ENCODE measurements at regions not wholly inside any gene's neighbourhood (a gene's known extent, or its start where the extent isn't known, plus 50 kb on each side); places are given as distances from the start of the nearest gene placed in this dataset.
"Not testable (repeated sequence)": the region's sequence is repeated elsewhere in the genome, so short reads cannot be mapped to it uniquely, and the experiment has no call there.

DNA sequence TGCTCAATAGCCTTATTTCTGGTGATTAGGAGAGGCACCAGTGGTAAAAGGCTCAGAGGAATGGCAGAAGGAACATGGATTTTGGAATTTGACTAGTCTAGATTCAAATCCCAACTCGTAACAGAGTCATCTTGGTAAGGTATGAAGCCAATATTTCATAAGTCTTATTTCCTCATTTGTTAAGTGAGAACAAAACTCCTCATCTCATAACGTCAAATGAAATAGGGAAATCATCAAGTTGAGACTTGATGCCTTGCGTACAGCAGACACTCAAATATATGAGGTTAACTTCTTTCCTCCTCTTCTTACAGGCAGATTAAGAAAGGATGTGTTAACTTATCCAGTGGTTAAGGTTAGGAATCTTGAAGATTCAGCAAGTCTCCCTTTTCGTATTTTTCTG is 189.2 kb downstream of the DLEU7 start:
- H3K4me3 ChIP-seq (ENCODE audit: low read depth, low read length): no peak overlapping the region
- TF ChIP-seq, protein P1, sequence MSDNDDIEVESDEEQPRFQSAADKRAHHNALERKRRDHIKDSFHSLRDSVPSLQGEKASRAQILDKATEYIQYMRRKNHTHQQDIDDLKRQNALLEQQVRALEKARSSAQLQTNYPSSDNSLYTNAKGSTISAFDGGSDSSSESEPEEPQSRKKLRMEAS (IDR thresholded peaks at IDR 0.05; ENCODE audit: low read depth, low read length): no peak
- no peak for TF ChIP-seq POLR2A (IDR thresholded peaks at IDR 0.05; ENCODE audit: extremely low read depth, insufficient read length)
- TF ChIP-seq MYC (IDR thresholded peaks at IDR 0.05; ENCODE audit: low read depth, low read length): no peak
- TF ChIP-seq, protein P2, sequence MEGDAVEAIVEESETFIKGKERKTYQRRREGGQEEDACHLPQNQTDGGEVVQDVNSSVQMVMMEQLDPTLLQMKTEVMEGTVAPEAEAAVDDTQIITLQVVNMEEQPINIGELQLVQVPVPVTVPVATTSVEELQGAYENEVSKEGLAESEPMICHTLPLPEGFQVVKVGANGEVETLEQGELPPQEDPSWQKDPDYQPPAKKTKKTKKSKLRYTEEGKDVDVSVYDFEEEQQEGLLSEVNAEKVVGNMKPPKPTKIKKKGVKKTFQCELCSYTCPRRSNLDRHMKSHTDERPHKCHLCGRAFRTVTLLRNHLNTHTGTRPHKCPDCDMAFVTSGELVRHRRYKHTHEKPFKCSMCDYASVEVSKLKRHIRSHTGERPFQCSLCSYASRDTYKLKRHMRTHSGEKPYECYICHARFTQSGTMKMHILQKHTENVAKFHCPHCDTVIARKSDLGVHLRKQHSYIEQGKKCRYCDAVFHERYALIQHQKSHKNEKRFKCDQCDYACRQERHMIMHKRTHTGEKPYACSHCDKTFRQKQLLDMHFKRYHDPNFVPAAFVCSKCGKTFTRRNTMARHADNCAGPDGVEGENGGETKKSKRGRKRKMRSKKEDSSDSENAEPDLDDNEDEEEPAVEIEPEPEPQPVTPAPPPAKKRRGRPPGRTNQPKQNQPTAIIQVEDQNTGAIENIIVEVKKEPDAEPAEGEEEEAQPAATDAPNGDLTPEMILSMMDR (IDR thresholded peaks at IDR 0.05; ENCODE audit: low read depth, low read length): no peak
- no peak for DNase-seq (ENCODE audit: low read depth)

DNA sequence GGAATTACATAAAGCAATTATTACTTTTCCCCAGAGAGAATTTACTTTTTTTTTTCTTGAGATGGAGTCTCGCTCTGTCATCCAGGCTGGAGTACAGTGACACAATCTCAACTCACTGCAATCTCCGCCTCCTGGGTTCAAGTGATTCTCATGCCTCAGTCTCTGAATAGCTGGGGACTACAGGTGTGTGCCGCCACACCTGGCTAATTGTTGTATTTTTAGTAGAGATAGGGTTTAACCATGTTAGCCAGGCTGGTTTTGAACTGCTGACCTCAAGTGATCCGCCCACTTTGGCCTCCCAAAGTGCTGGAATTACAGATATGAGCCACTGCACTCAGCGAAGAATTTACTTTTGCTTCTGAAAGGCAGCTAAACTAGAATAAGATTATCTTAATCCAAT is 181.6 kb downstream of the DLEU7 start:
- H3K4me3 ChIP-seq (ENCODE audit: low read depth, low read length); DNase-seq (ENCODE audit: low read depth): not testable (repeated sequence)

DNA sequence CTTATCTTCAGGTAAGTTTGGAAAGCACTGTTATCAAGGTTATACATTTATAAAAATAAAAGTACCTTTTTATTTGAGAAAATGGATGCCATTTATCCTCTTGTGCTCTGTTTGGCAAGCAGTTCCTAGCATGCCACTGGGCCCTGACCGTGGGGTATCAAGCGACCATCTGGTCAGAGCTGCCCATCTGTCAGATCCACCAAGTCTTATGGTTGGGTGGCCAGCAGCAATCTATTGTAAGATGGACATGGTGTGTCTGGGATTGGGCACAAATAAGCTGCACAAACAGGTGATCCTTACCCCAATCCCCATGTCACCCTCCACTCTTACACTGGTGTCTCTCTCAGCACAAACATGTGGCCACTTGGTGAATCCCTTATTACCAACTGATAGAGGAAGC is 178.5 kb downstream of the DLEU7 start:
- DNase-seq (ENCODE audit: low read depth): no peak
- TF ChIP-seq MYC (IDR thresholded peaks at IDR 0.05; ENCODE audit: low read depth, low read length) (no peak), POLR2A (IDR thresholded peaks at IDR 0.05; ENCODE audit: extremely low read depth, insufficient read length) (no peak)
- TF ChIP-seq, protein P2 (IDR thresholded peaks at IDR 0.05; ENCODE audit: low read depth, low read length): no peak
- TF ChIP-seq, protein P1 (IDR thresholded peaks at IDR 0.05; ENCODE audit: low read depth, low read length): no peak
- H3K4me3 ChIP-seq (ENCODE audit: low read depth, low read length): no peak overlapping the region

DNA sequence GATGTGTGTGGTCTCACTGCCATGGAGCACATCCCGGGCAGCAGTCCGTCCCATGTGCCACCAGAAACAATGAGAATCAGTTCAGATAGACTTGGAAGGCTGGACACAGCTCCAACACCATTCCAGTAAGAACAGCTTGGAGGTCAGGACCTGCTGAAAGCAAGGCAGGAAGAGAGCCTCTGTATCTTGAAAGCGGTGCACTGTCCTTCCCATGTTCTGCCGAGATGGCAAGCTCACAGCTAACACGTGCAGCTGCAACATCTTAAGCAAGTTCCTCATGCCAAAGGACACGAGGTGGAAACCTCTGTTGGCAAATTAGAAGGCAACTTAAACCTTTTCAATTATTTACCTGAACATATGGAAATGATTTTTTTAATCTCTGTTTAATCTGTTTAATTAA is 175.4 kb downstream of the DLEU7 start:
- TF ChIP-seq POLR2A (IDR thresholded peaks at IDR 0.05; ENCODE audit: extremely low read depth, insufficient read length): no peak
- TF ChIP-seq, protein P2 (IDR thresholded peaks at IDR 0.05; ENCODE audit: low read depth, low read length): no peak
- TF ChIP-seq, protein P1 (IDR thresholded peaks at IDR 0.05; ENCODE audit: low read depth, low read length): no peak
- no peak for TF ChIP-seq MYC (IDR thresholded peaks at IDR 0.05; ENCODE audit: low read depth, low read length)

DNA sequence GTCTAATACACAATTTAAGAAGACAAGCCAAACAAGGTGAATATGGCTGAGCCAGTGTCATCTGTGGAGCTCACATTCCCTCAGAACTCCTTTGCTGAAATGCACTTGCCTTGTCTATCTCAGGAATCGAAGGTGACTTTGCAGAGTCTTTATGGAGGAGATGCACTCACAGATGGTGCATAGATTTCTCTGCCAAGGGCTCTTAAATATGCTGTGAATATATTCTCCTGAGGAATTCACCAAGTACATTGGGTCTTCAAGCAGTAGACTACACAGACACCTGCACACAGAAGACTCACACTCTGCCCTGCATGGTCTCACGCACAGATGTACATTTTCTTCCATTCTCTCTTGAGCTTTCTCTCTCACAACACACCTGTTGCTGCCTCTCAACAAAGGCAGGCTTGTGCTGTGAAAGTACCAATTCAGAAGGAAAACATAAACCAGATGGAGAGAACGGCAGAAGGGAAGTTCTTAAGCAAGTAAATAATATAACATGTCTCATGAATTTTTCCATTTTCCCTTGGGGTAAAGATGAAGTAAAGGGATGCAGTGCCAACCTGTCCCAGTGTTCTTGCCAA is 174.7 kb downstream of the DLEU7 start:
- DNase-seq (ENCODE audit: low read depth): no peak
- TF ChIP-seq MYC (IDR thresholded peaks at IDR 0.05; ENCODE audit: low read depth, low read length): no peak
- TF ChIP-seq, protein P1 (IDR thresholded peaks at IDR 0.05; ENCODE audit: low read depth, low read length): no peak
- TF ChIP-seq POLR2A (IDR thresholded peaks at IDR 0.05; ENCODE audit: extremely low read depth, insufficient read length): no peak
- TF ChIP-seq, protein P2 (IDR thresholded peaks at IDR 0.05; ENCODE audit: low read depth, low read length): no peak

More for the DNA sequence above, 175.4 kb downstream of the DLEU7 start:
- H3K4me3 ChIP-seq (ENCODE audit: low read depth, low read length): no peak overlapping the region
- DNase-seq (ENCODE audit: low read depth): no peak

DNA sequence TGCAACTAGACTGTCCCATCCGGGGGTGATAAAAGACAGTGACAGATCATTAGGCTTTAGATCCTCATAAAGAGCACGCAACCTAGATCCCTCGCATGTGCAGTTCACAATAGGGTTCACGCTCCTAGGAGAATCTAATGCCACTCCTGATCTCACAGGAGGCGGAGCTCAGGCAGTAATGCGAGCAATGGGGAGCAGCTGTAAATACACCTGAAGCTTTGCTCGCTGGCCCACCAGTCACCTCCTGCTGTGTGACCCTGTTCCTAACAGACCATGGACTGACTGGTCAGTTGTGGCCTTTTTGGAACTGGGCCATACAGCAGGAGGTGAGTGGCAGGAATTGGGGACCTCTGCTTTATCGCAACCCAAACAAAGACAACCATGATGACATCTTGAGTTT is 173.2 kb downstream of the DLEU7 start:
- H3K4me3 ChIP-seq (ENCODE audit: low read depth, low read length): no peak overlapping the region
- no peak for DNase-seq (ENCODE audit: low read depth)
- TF ChIP-seq, protein P1 (IDR thresholded peaks at IDR 0.05; ENCODE audit: low read depth, low read length): no peak
- TF ChIP-seq MYC (IDR thresholded peaks at IDR 0.05; ENCODE audit: low read depth, low read length): no peak
- no peak for TF ChIP-seq POLR2A (IDR thresholded peaks at IDR 0.05; ENCODE audit: extremely low read depth, insufficient read length)
- TF ChIP-seq, protein P2 (IDR thresholded peaks at IDR 0.05; ENCODE audit: low read depth, low read length): no peak

More for the DNA sequence above, 174.7 kb downstream of the DLEU7 start:
- no peak overlapping the region for H3K4me3 ChIP-seq (ENCODE audit: low read depth, low read length)
